Neural progenitor cell (in vitro differentiated cells): ENCODE measurements at regions not wholly inside any gene's neighbourhood (a gene's known extent, or its start where the extent isn't known, plus 50 kb on each side); places are given as distances from the start of the nearest gene placed in this dataset.

Experiments used
- DNase-seq: peaks from one replicate; pipeline ENCODE4 v3.0.0-alpha.2; 2016; ENCODE audit warnings: low spot score
- H2AFZ ChIP-seq: fragments of 200-600 bp; sonication (generic); replicated peaks from 2 replicates; pipeline ENCODE4 v1.6.1; 2016; ENCODE audit warnings: antibody characterized with exemption
- H3F3A ChIP-seq: fragments of 200-600 bp; sonication (generic); 2 replicates; pipeline ENCODE4 v1.6.1; 2016; ENCODE audit warnings: antibody characterized with exemption, low read depth
- H3K27ac ChIP-seq: fragments of 200-600 bp; sonication (generic); 2 replicates; pipeline ENCODE4 v1.5.1; 2016; ENCODE audit warnings: mild to moderate bottlenecking
- H3K27me3 ChIP-seq: fragments of 200-600 bp; sonication (generic); 2 replicates; pipeline ENCODE4 v1.6.1; 2016; ENCODE audit warnings: mild to moderate bottlenecking, moderate library complexity
- H3K36me3 ChIP-seq: fragments of 200-600 bp; sonication (generic); 2 replicates; pipeline ENCODE4 v1.5.1; 2016
- H3K4me1 ChIP-seq: fragments of 200-600 bp; sonication (generic); 2 replicates; pipeline ENCODE4 v1.6.1; 2016; ENCODE audit warnings: mixed run types
- H3K4me2 ChIP-seq: fragments of 200-600 bp; sonication (generic); 2 replicates; pipeline ENCODE4 v1.6.1; 2016
- H3K4me3 ChIP-seq: fragments of 200-600 bp; sonication (generic); 2 replicates; pipeline ENCODE4 v1.5.1; 2016
- H3K79me2 ChIP-seq: fragments of 200-600 bp; sonication (generic); 2 replicates; pipeline ENCODE4 v1.6.1; 2016; ENCODE audit warnings: low read depth
- H3K9ac ChIP-seq: fragments of 200-600 bp; sonication (generic); 2 replicates; pipeline ENCODE4 v1.6.1; 2016
- H3K9me3 ChIP-seq: fragments of 200-600 bp; sonication (generic); 2 replicates; pipeline ENCODE4 v1.5.1; 2016; ENCODE audit warnings: low read depth
- H4K20me1 ChIP-seq: fragments of 200-600 bp; sonication (generic); 2 replicates; pipeline ENCODE4 v1.6.1; 2016; ENCODE audit warnings: low read depth
- H3K27ac Mint-ChIP-seq: 3 replicates; pipeline ENCODE4 v1.8.0; 2021; ENCODE audit warnings: mixed read lengths
- H3K27me3 Mint-ChIP-seq: 2 replicates; pipeline ENCODE4 v1.8.0; 2022; ENCODE audit warnings: low read depth, mild to moderate bottlenecking, inconsistent platforms, moderate library complexity, mixed read lengths; ENCODE audit not compliant: insufficient read depth
- H3K36me3 Mint-ChIP-seq: 3 replicates; pipeline ENCODE4 v1.8.0; 2021; ENCODE audit warnings: mixed read lengths
- H3K4me1 Mint-ChIP-seq: 3 replicates; pipeline ENCODE4 v1.8.0; 2021; ENCODE audit warnings: mixed read lengths
- H3K4me3 Mint-ChIP-seq: 3 replicates; pipeline ENCODE4 v1.8.0; 2021; ENCODE audit warnings: mild to moderate bottlenecking, moderate library complexity, mixed read lengths
- H3K9me3 Mint-ChIP-seq: 3 replicates; pipeline ENCODE4 v1.8.0; 2020; ENCODE audit warnings: mixed read lengths
- EZH2 ChIP-seq: fragments of 200-600 bp; sonication (generic); IDR thresholded peaks from 2 replicates; pipeline ENCODE4 v1.6.1; 2017; ENCODE audit warnings: antibody characterized with exemption, mild to moderate bottlenecking, moderate library complexity
- EZH2phosphoT487 ChIP-seq: fragments of 200-600 bp; sonication (generic); IDR thresholded peaks from 2 replicates; pipeline ENCODE4 v1.6.1; 2017; ENCODE audit warnings: antibody characterized with exemption
- TF ChIP-seq, protein P1 (sequence below): fragments of 200-600 bp; sonication (generic); IDR thresholded peaks from 2 replicates; pipeline ENCODE4 v1.5.1; 2017; ENCODE audit warnings: antibody characterized with exemption, mild to moderate bottlenecking

DNA sequence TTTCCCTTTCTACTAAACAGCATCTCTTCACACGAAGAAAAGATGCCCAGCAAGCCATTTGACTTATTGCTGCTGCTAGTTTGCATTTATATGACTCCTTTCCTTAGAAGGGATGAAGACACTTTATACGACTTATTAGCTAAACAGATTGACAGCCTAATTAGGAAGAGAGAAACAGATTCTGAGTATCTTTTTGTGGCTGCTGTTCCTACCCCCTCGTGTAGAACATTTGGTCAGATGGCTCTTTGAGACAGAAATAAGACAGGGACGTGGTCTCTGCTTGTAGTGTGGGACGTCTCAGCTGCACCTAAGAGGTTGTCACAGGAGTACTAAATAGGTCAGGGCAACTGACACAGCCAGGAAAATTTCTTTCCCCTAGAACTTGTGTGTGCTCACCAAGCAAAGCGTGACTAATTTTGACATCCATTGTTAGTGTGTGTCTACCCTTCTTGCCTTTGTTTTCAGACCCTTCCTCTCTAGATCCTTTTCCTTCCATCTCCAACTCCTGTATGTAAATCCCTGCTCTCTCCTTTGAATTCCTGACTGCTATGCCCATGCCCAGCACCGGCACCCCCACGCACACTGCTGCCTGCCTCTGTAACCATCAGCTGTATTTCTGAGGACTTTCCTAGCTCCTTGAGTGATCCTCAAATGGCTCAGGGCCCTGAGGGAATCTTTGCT, 83.2 kb downstream of the DAD1 start:
- Histone ChIP-seq H3K9ac (no peak overlapping the region), H4K20me1 (no peaks in the 10 kb centered on the region), H3K79me2 (no peaks in the 10 kb centered on the region), H3K27me3 (no peaks in the 10 kb centered on the region), H3K4me2 (no peak overlapping the region), H3F3A (peaks cover 9% of the 10 kb centered on the region), H3K9me3 (no peaks in the 10 kb centered on the region), H3K27ac (no peak overlapping the region), H3K36me3 (no peaks in the 10 kb centered on the region), H3K4me3 (no peak overlapping the region), H3K4me1 (peaks cover 27% of the 10 kb centered on the region), H2AFZ (peak overlapping the region; percentile 63)
- H3K4me3 Mint-ChIP-seq, result peak overlapping the region; percentile 38
- no peaks in the 10 kb centered on the region for H3K9me3 Mint-ChIP-seq
- H3K36me3 Mint-ChIP-seq, result no peaks in the 10 kb centered on the region
- TF ChIP-seq EZH2, result no peak
- TF ChIP-seq, protein P1, sequence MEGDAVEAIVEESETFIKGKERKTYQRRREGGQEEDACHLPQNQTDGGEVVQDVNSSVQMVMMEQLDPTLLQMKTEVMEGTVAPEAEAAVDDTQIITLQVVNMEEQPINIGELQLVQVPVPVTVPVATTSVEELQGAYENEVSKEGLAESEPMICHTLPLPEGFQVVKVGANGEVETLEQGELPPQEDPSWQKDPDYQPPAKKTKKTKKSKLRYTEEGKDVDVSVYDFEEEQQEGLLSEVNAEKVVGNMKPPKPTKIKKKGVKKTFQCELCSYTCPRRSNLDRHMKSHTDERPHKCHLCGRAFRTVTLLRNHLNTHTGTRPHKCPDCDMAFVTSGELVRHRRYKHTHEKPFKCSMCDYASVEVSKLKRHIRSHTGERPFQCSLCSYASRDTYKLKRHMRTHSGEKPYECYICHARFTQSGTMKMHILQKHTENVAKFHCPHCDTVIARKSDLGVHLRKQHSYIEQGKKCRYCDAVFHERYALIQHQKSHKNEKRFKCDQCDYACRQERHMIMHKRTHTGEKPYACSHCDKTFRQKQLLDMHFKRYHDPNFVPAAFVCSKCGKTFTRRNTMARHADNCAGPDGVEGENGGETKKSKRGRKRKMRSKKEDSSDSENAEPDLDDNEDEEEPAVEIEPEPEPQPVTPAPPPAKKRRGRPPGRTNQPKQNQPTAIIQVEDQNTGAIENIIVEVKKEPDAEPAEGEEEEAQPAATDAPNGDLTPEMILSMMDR, result no peak
- no peak for TF ChIP-seq EZH2phosphoT487
- no peak for DNase-seq
- H3K4me1 Mint-ChIP-seq, result peaks cover 54% of the 10 kb centered on the region
- H3K27ac Mint-ChIP-seq, result peak overlapping the region; percentile 34
- peaks cover 4% of the 10 kb centered on the region for H3K27me3 Mint-ChIP-seq

DNA sequence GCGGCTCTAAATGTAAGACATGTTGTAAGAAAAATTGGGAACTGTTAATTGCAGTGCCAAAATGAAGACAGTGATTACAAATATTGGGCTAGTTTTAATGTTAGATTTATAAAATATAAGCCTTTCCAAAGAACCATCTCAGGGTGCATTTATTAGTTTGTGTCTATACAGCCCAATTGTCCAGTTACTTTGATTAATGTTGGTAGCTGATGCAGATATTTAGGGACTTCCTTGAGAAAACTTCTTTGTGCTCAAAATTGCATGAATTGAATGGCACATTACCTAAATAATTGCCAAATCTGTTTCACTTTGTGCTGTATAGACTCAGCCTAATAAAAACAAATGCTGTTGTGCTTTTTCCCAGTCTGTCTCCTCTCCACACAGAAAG, 83.7 kb downstream of the DAD1 start:
- H3K9me3 Mint-ChIP-seq, result no peaks in the 10 kb centered on the region
- H3K36me3 ChIP-seq, result no peaks in the 10 kb centered on the region
- no peak overlapping the region for H3K4me3 Mint-ChIP-seq
- no peak overlapping the region for H3K27ac Mint-ChIP-seq
- H3K9ac ChIP-seq, result no peak overlapping the region
- H3F3A ChIP-seq, result peaks cover 8% of the 10 kb centered on the region
- peaks cover 23% of the 10 kb centered on the region for H3K4me1 ChIP-seq
- H2AFZ ChIP-seq, result no peak overlapping the region
- no peaks in the 10 kb centered on the region for H3K27me3 ChIP-seq
- H3K4me3 ChIP-seq, result no peak overlapping the region
- H3K4me1 Mint-ChIP-seq, result peaks cover 53% of the 10 kb centered on the region
- no peaks in the 10 kb centered on the region for H3K9me3 ChIP-seq
- no peaks in the 10 kb centered on the region for H4K20me1 ChIP-seq
- H3K27ac ChIP-seq, result no peak overlapping the region
- H3K36me3 Mint-ChIP-seq, result no peaks in the 10 kb centered on the region
- no peak overlapping the region for H3K4me2 ChIP-seq
- DNase-seq, result no peak
- H3K79me2 ChIP-seq, result no peaks in the 10 kb centered on the region
- no peak for TF ChIP-seq EZH2phosphoT487
- TF ChIP-seq, protein P1, result no peak
- no peak for TF ChIP-seq EZH2
- peaks cover 4% of the 10 kb centered on the region for H3K27me3 Mint-ChIP-seq

DNA sequence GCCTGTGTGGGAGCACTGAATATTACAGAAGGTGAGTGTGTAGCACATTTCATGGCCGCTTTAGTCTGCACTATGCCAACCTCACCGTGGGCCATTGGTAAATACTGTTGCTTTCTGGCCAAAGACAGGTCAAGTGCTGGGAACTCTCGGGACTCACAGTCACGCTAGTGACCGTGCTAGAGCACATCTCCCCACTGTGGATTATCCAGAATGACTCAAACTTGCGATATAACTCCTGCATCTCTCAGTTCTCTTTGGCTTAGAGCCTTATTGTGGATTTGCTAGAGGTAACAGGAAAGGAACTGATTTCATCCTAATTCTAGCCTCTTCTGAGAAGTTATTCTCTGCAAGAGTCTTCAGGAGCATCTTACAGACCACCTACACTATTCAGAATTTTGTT, 86.5 kb downstream of the DAD1 start:
- Histone ChIP-seq H3K4me1 (peaks cover 7% of the 10 kb centered on the region), H3K27ac (no peak overlapping the region), H4K20me1 (no peaks in the 10 kb centered on the region), H3F3A (no peaks in the 10 kb centered on the region), H3K36me3 (no peaks in the 10 kb centered on the region), H3K4me3 (no peak overlapping the region), H3K4me2 (no peak overlapping the region), H3K9me3 (no peaks in the 10 kb centered on the region), H3K27me3 (no peaks in the 10 kb centered on the region), H2AFZ (no peak overlapping the region), H3K9ac (no peak overlapping the region), H3K79me2 (no peaks in the 10 kb centered on the region)
- Mint-ChIP-seq H3K27ac (no peak overlapping the region), H3K4me3 (no peak overlapping the region), H3K27me3 (peaks cover 10% of the 10 kb centered on the region), H3K9me3 (no peaks in the 10 kb centered on the region), H3K36me3 (no peaks in the 10 kb centered on the region), H3K4me1 (peaks cover 32% of the 10 kb centered on the region)
- DNase-seq, result no peak
- no peak for TF ChIP-seq EZH2
- TF ChIP-seq, protein P1, result no peak
- no peak for TF ChIP-seq EZH2phosphoT487
